Tibial nerve (tissue), 4 donors: ENCODE measurements at regions not wholly inside any gene's neighbourhood (a gene's known extent, or its start where the extent isn't known, plus 50 kb on each side); places are given as distances from the start of the nearest gene placed in this dataset.
"Not testable (repeated sequence)": the region's sequence is repeated elsewhere in the genome, so short reads cannot be mapped to it uniquely, and the experiment has no call there.

Experiments used
- CTCF ChIP-seq, 5 experiments: fragments of 200-600 bp in 3 of 5; fragments of 450-650 bp in 2 of 5; sonication (generic) in 3 of 5; IDR thresholded peaks; one replicate each; pipeline ENCODE4 v1.5.1; 2016 to 2019; ENCODE audit warnings: antibody characterized with exemption in 5 of 5, mild to moderate bottlenecking in 3 of 5, moderate library complexity in 2 of 5
- EP300 ChIP-seq, 2 donors: sonication (generic); formaldehyde crosslinking; IDR thresholded peaks; one replicate each; pipeline ENCODE4 v1.6.1; 2017; ENCODE audit warnings: antibody characterized with exemption in 2 of 2, mild to moderate bottlenecking in 1 of 2
- POLR2A ChIP-seq, 2 donors: fragments of 450-650 bp; IDR thresholded peaks; one replicate each; pipeline ENCODE4 v1.6.1; 2017; ENCODE audit warnings: antibody characterized with exemption in 2 of 2, mild to moderate bottlenecking in 2 of 2, moderate library complexity in 2 of 2

- not testable (repeated sequence) for TF ChIP-seq CTCF, POLR2A, EP300 (IDR thresholded peaks at IDR 0.05)
These were observed 951.0 kb upstream of the C9orf72 start for GRCh38 chr9:28524309-28524708.
